GM18861 (cell line): ENCODE measurements at regions not wholly inside any gene's neighbourhood (a gene's known extent, or its start where the extent isn't known, plus 50 kb on each side); places are given as distances from the start of the nearest gene placed in this dataset.

Experiments
- ATAC-seq: cut with Tn5 transposase; IDR thresholded peaks from one replicate; pipeline ENCODE4 v1.9.1; 2021; ENCODE audit not compliant: unreplicated experiment

GRCh38 chr9:84393266-84393950 is 52.9 kb upstream of the SLC28A3 start:
- ATAC-seq, result no peak

DNA sequence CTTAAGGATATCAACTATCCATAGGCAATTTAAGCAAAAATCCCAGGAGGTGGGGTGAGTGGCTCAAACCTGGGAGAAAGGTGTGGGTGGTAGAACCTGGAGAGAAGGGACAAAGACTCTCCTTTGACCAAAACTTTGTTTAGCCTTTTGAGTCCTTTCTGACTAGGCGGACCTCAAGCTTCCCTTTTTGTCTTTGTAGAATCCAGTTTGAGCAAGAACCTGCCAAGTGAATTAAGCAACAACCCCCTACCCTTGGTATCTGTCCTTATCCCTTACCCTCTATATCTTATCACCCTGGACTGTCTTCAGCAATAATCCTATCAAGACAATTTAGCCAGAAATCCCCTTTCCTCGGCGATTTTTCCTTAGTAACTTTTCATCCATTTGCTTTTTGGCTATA is 53.5 kb upstream of the SLC28A3 start:
- no peak for ATAC-seq

DNA sequence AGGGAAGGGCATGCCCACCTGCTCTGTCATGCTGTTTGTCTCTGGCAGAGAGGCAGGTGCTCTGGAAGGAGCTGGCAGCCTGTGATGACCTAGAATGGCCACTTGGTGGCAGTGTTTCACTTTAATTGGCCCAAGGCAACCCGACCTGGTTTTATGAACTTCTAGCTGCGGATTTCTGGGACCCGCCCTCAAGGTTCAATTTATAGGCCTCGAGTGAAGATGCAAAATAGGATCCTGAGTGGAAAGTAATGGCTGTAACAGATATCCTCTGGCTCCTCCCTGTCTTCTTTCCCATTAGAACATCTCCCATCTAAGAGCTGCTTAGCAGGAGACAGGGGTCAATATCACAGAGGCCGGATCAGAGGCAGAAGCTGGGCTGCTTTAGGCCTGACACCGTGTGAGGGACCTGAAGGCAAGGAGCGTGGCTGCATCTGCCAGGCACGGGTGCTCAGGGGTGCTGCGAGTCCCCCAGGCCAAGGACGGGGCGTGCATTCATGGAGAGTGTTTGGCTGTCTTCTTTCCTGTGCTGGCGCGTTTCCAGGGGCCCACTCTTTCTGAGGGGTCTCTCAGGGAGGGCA is 56.7 kb upstream of the SLC28A3 start:
- peak; percentile 80 for ATAC-seq

DNA sequence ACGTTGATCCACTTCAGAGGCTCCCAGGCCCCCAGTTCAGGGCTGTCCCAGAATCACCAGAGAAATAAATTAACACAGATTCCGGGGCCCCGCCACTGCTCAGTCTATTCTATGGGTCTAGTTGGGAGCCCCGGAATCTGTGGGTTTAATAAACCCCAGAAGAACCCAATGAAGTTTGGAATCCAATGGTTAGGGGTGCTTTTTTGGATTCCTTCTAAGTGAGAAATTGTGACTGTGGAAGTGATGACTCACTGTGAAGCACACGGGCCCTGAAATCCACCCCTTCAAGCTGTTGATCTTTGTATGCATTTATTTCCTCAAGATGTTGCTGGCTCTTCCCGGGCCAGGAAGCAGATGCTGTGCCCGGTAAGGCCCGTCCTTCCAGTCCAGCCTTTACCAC is 57.3 kb upstream of the SLC28A3 start:
- no peak for ATAC-seq

- ATAC-seq, result no peak
Measured at GRCh38 chr9:84402517-84402916, 62.0 kb upstream of the SLC28A3 start.

DNA sequence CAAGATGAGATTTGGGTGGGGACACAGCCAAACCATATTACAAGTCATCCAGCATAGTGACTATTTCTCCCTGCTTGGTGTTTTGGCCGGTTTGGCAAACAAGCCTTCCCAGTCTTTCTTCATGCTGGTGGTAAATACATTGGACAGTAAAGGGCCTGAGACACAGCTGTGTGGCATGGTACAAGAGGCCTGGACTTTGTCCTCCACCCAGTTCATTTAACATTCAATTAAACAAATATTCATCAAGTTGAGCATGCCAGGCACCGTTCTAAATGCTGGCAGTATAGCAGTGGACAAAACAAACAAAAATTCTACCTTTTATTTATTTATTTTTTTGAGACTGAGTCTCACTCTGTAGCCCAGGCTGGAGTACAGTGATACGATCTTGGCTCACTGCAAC is 62.7 kb upstream of the SLC28A3 start:
- no peak for ATAC-seq

DNA sequence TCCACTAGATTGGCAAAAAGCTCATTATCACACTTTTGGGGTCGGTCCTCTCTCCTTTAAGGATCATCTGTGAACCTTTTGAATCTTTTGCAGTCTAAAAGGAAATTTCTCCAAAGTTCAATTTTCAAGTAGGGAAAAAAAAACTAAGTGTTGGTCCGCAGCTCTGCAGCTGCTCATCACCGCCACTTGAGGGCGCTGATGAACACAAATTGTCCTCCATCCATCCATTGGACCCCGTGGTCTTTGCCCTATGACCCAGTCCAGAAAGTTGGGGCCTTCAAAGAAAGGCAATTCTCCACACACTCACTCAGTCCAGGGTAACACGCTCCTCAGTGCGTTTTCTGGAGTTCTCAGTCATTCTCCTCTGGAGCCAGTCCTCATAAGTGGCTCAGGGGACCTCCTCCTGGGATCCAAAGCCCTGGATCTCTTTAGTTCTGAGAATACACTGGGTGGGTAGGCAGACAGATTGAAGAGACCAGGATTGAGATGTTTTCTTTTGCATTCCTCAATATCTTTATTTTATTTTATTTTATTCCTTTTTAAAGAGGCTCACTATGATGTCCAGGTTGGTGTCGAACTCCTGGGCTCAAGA is 63.6 kb upstream of the SLC28A3 start:
- ATAC-seq, result no peak

DNA sequence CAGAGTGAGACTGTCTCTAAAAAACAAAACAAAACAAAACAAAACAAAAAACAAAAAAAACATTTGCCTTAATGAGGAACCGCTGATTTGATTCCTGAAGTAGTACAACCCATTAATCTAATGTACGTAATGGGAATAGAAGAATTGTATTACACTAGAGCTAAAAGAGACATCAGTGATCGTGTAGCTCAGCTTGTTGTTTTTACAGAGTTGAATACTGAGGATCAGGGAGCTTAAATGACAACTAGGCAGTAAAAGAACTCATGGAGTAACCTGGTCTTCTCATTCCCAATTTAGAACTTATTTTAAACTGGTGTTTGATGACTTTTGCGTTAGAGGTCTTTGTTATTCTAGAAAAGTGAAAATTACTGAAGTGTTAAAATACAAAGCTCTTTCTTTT is 65.1 kb upstream of the SLC28A3 start:
- ATAC-seq, result no peak

DNA sequence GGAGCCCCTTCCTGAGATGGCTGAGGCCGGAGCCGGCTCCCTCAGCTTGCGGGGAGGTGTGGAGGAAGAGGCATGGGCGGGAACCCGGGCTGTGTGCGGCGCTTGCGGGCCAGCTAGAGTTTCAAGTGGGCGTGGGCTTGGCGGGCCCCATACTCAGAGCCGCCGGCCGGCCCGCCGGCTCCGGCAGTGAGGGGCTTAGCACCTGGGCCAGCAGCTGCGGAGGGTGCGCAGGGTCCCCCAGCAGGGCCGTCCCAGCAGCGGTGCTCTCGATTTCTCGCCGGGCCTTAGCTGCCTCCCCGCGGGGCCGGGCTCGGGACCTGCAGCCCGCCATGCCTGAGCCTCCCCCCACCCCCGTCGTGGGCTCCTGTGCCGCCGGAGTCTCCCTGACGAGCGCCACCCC is 67.9 kb upstream of the SLC28A3 start:
- no peak for ATAC-seq

- ATAC-seq, result no peak
Measured at GRCh38 chr9:84411683-84412267, 71.2 kb upstream of the SLC28A3 start.

DNA sequence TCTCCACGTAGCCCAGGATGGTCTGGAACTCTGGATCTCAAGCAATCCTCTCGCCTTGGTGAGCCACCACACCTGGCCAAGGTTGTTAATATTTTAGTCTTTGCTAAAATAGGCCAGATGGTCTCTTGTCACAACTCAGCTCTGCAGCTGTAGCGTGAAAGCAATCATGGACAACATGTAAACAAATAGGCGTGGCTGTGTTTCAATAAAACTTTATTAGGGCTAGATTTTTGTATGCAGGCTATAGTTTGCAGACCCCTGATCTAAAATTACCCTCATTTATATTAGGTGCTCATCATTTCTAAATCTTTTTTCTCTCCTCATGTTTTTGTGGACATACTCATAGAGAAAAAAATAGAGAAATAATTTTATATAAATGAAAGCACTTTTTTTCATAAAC is 72.1 kb upstream of the SLC28A3 start:
- ATAC-seq, result no peak

DNA sequence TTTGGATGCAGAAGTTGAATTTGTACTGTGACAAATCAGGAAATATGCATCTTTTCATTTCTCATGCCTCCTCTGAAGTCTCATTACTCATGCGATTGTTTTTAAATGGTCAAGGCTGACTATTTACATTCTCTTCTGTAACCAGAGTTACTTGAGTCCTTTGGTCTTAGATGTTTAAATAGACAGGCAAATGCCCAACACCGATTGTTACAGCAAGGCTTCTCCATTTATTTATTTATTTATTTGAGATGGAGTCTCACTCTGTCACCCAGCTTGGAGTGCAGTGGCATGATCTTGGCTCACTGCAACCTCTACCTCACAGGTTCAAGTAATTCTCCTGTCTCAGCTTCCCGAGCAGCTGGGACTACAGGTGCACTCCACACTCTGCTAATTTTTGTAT is 72.7 kb upstream of the SLC28A3 start:
- ATAC-seq, result no peak

DNA sequence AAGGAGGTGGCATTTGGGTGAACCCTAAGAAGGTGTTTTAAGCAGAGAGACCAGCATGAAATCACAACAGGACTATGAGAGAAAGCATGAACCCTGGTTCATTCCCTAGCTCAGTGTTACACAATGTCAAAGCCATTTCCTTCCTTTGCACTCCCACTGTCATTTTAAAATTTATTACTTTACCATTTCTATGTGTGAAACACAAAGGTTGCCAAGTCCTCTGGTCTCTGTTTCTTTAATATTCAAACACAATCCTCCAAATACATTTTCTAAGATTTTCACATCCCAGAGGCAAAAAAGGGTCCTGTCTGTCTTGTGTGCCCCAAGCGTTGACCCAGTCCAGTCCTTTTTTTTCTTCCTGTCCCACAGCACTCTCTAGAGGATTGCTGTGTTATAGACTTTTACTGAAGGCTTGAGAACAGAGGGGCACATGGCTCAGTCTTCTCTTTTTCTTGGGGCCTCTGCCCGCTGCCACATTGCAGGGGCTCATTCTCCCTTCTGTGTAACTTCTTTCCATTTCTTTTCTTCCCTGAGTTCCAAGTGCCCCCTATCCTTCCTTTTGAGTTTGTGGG is 78.6 kb upstream of the SLC28A3 start:
- ATAC-seq, result no peak

- ATAC-seq, result no peak
Measured at GRCh38 chr9:84424931-84425330, 84.4 kb upstream of the SLC28A3 start.

GRCh38 chr9:84432746-84433145 is 92.2 kb upstream of the SLC28A3 start:
- ATAC-seq, result no peak

GRCh38 chr9:84435902-84436301 is 95.3 kb upstream of the SLC28A3 start:
- ATAC-seq, result no peak

GRCh38 chr9:84436386-84437109 is 96.0 kb upstream of the SLC28A3 start:
- no peak for ATAC-seq

DNA sequence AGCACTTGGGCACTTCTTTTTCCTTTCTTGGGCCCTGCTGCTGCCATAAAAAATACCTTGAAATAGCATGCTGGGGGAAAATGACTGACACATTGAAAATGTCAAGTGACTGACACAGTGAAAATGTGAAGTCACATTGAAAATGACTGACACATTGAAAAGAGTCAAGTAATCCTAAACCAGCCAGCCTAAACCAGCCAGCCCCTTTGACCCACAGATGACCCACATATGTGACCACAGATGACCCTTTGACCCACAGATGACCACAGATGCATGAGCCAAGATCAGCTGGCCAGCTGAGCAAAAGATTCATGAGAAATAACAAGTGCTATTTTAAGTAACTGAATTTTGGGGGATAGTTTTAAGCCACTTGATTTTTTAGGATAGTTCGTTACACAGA is 97.8 kb upstream of the SLC28A3 start:
- no peak for ATAC-seq

- no peak for ATAC-seq
Measured at GRCh38 chr9:84439250-84439649, 98.7 kb upstream of the SLC28A3 start.

- no peak for ATAC-seq
Measured at GRCh38 chr9:84442712-84443111, 102.2 kb upstream of the SLC28A3 start.

GRCh38 chr9:84445737-84446136 is 105.2 kb upstream of the SLC28A3 start:
- no peak for ATAC-seq
